ENCODE measurements at regions not wholly inside any gene's neighbourhood (a gene's known extent, or its start where the extent isn't known, plus 50 kb on each side); places are given as distances from the start of the nearest gene placed in this dataset.

GRCh38 chr11:31926816-31927528 is 115.8 kb upstream of the PAX6 start:
- Histone ChIP-seq H3K4me3 (no peak overlapping the region), H3K9me3 (no peaks in the 10 kb centered on the region), H3K27ac (no peak overlapping the region), H3K27me3 (no peaks in the 10 kb centered on the region), H3K4me1 (no peaks in the 10 kb centered on the region), H3K36me3 (no peaks in the 10 kb centered on the region)
- no peak for DNase-seq
- TF ChIP-seq POLR2A (IDR thresholded peaks at IDR 0.05) (no peak), CTCF (IDR thresholded peaks at IDR 0.05) (no peak)

DNA sequence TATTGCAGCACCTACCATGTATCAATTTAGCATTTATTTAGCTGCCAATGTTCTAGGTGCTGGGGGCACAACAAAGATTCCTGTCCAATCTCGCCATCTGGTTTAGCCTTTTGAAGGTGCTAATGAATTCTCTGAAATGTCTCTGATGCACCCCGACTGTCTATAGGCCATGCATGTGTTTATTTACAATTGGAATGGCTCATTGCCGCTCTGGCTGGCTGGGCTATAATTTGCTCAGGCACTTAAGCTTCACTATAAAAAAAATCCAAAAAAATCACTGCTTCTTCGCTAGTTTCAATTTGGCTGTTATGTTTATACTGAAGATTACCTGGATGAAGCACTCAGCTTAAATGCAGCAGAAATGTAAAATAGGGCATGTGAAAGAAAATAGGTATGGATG is 115.0 kb upstream of the PAX6 start:
- Histone ChIP-seq H3K36me3 (no peaks in the 10 kb centered on the region), H3K4me3 (no peak overlapping the region), H3K9me3 (no peaks in the 10 kb centered on the region), H3K27me3 (no peaks in the 10 kb centered on the region), H3K27ac (no peak overlapping the region), H3K4me1 (no peaks in the 10 kb centered on the region)
- TF ChIP-seq CTCF (IDR thresholded peaks at IDR 0.05), result no peak
- TF ChIP-seq POLR2A (IDR thresholded peaks at IDR 0.05), result no peak
- DNase-seq, result no peak

- no peaks in the 10 kb centered on the region for H3K9me3 ChIP-seq
- no peak overlapping the region for H3K27ac ChIP-seq
- H3K36me3 ChIP-seq, result no peaks in the 10 kb centered on the region
- H3K4me1 ChIP-seq, result no peaks in the 10 kb centered on the region
- no peaks in the 10 kb centered on the region for H3K27me3 ChIP-seq
- TF ChIP-seq CTCF (IDR thresholded peaks at IDR 0.05) (no peak), POLR2A (IDR thresholded peaks at IDR 0.05) (no peak)
- no peak for DNase-seq
- H3K4me3 ChIP-seq, result no peak overlapping the region
Measured at GRCh38 chr11:31922450-31922849, 111.3 kb upstream of the PAX6 start.

- TF ChIP-seq POLR2A (IDR thresholded peaks at IDR 0.05) (no peak), CTCF (IDR thresholded peaks at IDR 0.05) (no peak)
- no peaks in the 10 kb centered on the region for H3K9me3 ChIP-seq
- DNase-seq, result no peak
- H3K27ac ChIP-seq, result no peak overlapping the region
- no peaks in the 10 kb centered on the region for H3K36me3 ChIP-seq
- H3K4me3 ChIP-seq, result no peak overlapping the region
- no peaks in the 10 kb centered on the region for H3K27me3 ChIP-seq
- no peaks in the 10 kb centered on the region for H3K4me1 ChIP-seq
Measured at GRCh38 chr11:31921081-31921480, 110.0 kb upstream of the PAX6 start.

DNA sequence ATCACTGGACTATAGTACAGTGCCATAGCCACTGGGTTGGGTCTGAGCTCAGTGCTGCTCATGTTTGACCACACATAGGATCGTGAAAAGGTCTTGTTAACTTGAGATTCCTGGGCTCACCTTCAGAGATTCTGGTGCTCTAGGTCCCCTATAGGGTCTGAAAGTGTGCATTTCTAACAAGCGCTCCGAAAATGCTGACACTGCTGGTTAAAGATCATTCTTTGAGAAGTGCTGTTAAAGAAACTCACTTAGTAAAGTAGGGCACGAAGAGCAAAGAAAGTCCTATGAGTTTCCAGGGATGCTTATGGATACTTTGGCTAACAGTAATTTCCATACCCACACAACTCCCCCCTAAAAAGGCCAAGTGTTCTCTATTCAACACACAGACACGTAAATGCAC is 108.1 kb upstream of the PAX6 start:
- no peak for DNase-seq
- H3K27me3 ChIP-seq, result no peaks in the 10 kb centered on the region
- no peak for TF ChIP-seq CTCF (IDR thresholded peaks at IDR 0.05)
- no peak for TF ChIP-seq POLR2A (IDR thresholded peaks at IDR 0.05)
- H3K4me1 ChIP-seq, result no peaks in the 10 kb centered on the region
- H3K4me3 ChIP-seq, result no peak overlapping the region
- H3K9me3 ChIP-seq, result no peaks in the 10 kb centered on the region
- H3K36me3 ChIP-seq, result no peaks in the 10 kb centered on the region
- H3K27ac ChIP-seq, result no peak overlapping the region

DNA sequence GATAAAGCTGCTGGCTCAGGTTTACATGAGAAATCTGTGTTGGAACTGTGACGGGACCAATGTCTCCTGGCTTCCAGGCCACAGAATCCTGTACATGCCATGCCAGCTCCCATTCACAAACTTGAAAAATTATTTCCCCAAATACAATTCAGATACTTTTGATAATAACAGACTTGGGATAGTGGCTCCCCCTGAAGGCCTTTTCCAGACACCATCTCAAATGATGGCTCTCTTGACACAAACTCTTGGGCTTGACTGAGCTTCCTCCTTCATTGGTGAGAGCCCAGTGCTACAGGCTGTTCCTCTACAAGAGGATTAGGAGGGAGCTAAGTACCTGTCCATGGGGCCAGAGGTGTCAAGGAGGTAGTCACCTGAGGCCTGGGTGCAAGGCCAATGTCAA is 104.7 kb upstream of the PAX6 start:
- DNase-seq, result no peak

More for the DNA sequence above, 104.7 kb upstream of the PAX6 start:
- H3K27me3 ChIP-seq, result no peaks in the 10 kb centered on the region
- no peak overlapping the region for H3K4me3 ChIP-seq
- H3K4me1 ChIP-seq, result no peaks in the 10 kb centered on the region
- no peaks in the 10 kb centered on the region for H3K9me3 ChIP-seq
- no peaks in the 10 kb centered on the region for H3K36me3 ChIP-seq
- TF ChIP-seq POLR2A (IDR thresholded peaks at IDR 0.05) (no peak), CTCF (IDR thresholded peaks at IDR 0.05) (no peak)
- no peak overlapping the region for H3K27ac ChIP-seq

All from Peyer's patch (tissue), 4 donors.